ENCODE measurements at regions not wholly inside any gene's neighbourhood (a gene's known extent, or its start where the extent isn't known, plus 50 kb on each side); places are given as distances from the start of the nearest gene placed in this dataset.

- H3K4me1 Mint-ChIP-seq: no peaks in the 10 kb centered on the region
- Histone ChIP-seq H3K79me1 (ENCODE audit: insufficient read depth, low read depth, low read length, poor library complexity, severe bottlenecking) (no peaks in the 10 kb centered on the region), H3K23ac (ENCODE audit: insufficient read length, low read depth, low read length) (no peak overlapping the region), H2BK20ac (ENCODE audit: low read depth, low read length, poor library complexity, severe bottlenecking) (no peak overlapping the region), H4K8ac (replicated peaks; ENCODE audit: insufficient read length, low read depth, low read length) (no peak overlapping the region), H3K27ac (ENCODE audit: insufficient read length, low read depth, low read length) (no peak overlapping the region), H4K91ac (ENCODE audit: insufficient read length, low read depth, low read length) (no peak overlapping the region), H2BK12ac (ENCODE audit: insufficient read length, low read depth, low read length) (no peak overlapping the region), H2BK120ac (ENCODE audit: low read depth, low read length, poor library complexity, severe bottlenecking) (no peak overlapping the region), H3K9me3 (ENCODE audit: control insufficient read depth, low read depth, low read length) (no peaks in the 10 kb centered on the region), H3K4me1 (ENCODE audit: insufficient read depth, low read length) (no peaks in the 10 kb centered on the region), H3K27me3 (ENCODE audit: insufficient read depth, low read length) (no peaks in the 10 kb centered on the region), H3K4ac (ENCODE audit: low read depth, low read length) (no peak overlapping the region), H2BK15ac (ENCODE audit: low read depth, low read length) (no peak overlapping the region), H2AFZ (ENCODE audit: low read length) (no peak overlapping the region), H3K56ac (ENCODE audit: insufficient read length, low read depth, low read length) (no peak overlapping the region), H3K9ac (ENCODE audit: extremely low read depth, insufficient read length, low read length) (no peak overlapping the region), H3K18ac (ENCODE audit: insufficient read length, low read depth, low read length) (no peak overlapping the region), H3K14ac (ENCODE audit: insufficient read depth, low read length) (no peak overlapping the region), H4K5ac (ENCODE audit: insufficient read length, low read depth, low read length) (no peak overlapping the region), H2AK5ac (ENCODE audit: insufficient read length, low read length) (no peak overlapping the region), H3K79me2 (ENCODE audit: insufficient read depth, low read length) (no peaks in the 10 kb centered on the region), H3K4me2 (ENCODE audit: insufficient read depth, insufficient read length, low read length) (no peak overlapping the region), H4K20me1 (ENCODE audit: control insufficient read depth, insufficient read depth, insufficient read length) (no peaks in the 10 kb centered on the region), H2BK5ac (ENCODE audit: insufficient read length, low read length) (no peak overlapping the region), H3K23me2 (ENCODE audit: insufficient read length, low read depth, low read length, poor library complexity, severe bottlenecking) (no peaks in the 10 kb centered on the region), H3T11ph (ENCODE audit: low read length) (no peak overlapping the region)
- no peaks in the 10 kb centered on the region for H3K9me3 Mint-ChIP-seq
- no CpG with 5 or more reads among the region's 1 CpG for WGBS (ENCODE audit: extremely low coverage, insufficient read length, low lambda C conversion rate)
- no peaks in the 10 kb centered on the region for H3K27me3 Mint-ChIP-seq (ENCODE audit: low read depth)
- no peak for DNase-seq
- H3K36me3 Mint-ChIP-seq (ENCODE audit: insufficient read depth in 1 of 3, low read depth in 3 of 3): no peaks in the 10 kb centered on the region
- H3K4me3 Mint-ChIP-seq: no peak overlapping the region
- TF ChIP-seq CTCF (conservative IDR thresholded peaks at IDR 0.05): no peak
- peak overlapping the region in 1 of 3 experiments; percentile 7; a peak in 1 of 7 replicates for H3K27ac Mint-ChIP-seq
Observed at GRCh38 chr17:63106050-63106449, 140.0 kb downstream of the TANC2 start.
